Fibroblast of peridontal ligament (primary cell): ENCODE measurements at regions not wholly inside any gene's neighbourhood (a gene's known extent, or its start where the extent isn't known, plus 50 kb on each side); places are given as distances from the start of the nearest gene placed in this dataset.

ENCODE experiments used
- DNase-seq: peaks from one replicate; pipeline ENCODE4 v3.0.0-alpha.2; 2010; ENCODE audit errors: extremely low read depth

DNA sequence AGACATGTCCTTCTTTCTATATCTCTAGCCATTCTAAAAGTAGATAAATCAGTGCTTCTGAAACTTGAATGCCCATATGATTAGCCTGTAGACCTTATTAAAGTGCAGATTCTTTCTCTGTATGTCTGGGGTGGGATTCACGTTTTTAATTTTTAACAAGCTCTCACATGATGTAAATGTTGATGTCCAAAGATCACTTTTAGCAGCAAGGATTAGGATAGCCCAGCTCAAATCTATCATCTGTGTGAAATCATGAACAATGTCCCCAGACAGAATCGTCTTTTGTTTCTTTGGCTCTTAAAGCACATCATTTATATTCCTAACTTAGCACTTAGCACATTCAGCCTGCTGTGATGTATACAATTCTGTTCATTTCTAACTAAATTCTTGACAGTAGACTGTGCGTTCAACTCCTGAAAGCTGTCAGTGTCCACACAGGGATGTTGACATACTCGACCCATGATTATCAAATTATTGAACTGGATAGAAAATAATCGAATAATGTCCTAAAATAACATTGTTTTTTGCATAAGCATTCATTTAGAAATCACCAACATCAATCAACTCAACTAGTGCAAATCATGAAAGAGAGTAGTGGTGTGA lies 102.1 kb upstream of the MLIP start:
- no peak for DNase-seq

GRCh38 chr6:54010340-54011276 lies 100.6 kb upstream of the MLIP start:
- DNase-seq: peak; percentile 78

- no peak for DNase-seq
Observed at GRCh38 chr6:54011277-54011648, 100.0 kb upstream of the MLIP start.

DNA sequence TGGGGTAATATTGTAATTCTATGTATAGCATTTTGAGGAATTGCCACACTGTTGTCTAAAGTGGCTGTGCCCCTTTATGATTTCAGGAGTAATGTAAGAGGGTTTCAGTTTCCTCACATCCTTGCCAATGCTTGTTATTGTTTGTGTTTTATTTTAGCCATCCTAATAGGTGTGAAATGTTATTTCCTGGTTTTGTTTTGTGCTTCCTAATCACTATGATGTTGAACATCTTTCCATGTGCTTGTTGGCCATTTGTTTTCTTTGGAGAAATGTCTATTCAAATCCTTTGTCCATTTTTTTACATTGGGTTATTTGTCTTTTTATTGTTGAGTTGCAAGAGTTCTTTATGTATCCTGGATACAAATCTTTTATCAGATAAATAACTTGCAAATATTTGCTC lies 97.3 kb upstream of the MLIP start:
- DNase-seq: no peak

- no peak for DNase-seq
Observed at GRCh38 chr6:54014440-54014839, 96.8 kb upstream of the MLIP start.

GRCh38 chr6:54017877-54018276 lies 93.4 kb upstream of the MLIP start:
- DNase-seq: no peak

- DNase-seq: no peak
Observed at GRCh38 chr6:54018722-54019121, 92.5 kb upstream of the MLIP start.

DNA sequence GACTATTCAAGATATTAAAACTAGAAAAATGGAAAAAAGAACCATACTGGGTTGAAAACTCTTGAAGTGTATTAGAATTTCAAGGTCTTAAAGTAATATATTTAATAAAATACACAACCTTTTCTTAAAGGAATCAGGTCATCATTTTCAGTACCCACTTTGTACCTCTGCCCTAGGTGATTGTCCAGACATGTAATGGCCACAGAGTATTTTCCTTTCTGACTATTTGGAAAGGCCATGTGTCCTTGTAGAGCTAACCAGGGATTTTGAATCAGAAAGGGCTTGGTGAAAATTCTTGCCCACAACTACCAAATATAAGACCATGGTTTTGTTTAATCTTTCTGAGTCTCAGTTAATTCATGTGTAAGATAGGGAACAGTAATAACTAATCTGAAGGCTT lies 91.4 kb upstream of the MLIP start:
- no peak for DNase-seq

DNA sequence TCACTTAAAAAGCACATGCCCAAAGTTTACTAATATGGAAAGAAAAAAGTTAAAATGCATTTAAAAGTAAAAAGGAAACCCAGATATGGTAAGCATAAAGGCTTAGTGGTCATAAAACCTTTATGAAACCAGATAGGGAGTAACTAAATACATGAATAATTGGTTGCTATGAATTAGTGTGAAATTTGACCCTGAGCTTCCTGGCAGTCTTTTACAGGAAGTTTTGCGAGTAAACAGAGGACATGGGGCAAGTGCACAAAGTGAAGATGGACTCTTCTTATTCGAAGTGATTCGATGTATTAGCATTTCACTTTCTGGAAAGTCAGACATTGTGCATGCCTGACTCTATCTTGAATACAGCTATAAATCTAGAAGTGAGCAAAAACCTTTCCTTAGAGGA lies 90.9 kb upstream of the MLIP start:
- DNase-seq: no peak

GRCh38 chr6:54026652-54027400 lies 84.4 kb upstream of the MLIP start:
- DNase-seq: no peak

DNA sequence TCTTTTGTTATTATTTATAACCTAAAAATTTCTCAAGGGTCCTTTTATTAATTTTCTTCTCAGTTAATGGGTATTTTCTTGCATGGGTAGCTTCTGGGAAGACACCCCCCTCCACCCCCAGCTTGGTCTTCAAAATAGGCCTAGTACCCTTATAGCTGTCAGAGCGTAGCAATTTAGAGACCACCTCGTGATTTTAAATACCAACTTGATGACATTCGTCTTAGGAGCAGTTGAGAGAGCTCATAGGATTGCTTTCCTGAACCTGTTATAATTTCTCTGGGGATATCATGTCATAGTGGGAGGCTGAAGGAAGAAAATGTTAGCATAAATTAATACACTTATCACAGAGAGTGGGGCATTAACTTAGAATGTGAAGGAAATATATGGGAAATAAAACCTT lies 83.1 kb upstream of the MLIP start:
- DNase-seq: no peak

- no peak for DNase-seq
Observed at GRCh38 chr6:54029187-54029586, 82.1 kb upstream of the MLIP start.

DNA sequence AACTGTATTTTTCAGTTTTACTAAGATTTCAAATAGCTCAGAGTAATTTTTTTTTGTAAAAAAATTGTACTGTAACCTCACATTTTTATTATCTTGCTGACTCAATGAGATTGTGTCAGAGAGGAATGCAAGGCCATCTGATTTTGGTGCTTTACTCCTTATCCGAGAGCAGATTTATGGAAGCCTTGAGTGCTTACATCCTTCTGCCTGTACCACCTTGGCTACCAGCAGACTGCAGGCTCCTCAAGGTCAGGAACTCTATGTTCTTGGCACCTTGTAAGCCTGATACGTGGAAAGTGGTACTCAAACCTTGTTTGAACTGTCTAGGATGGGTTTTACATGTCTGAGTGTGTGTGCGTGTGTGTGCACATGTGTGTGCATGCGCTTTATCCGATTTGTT lies 80.1 kb upstream of the MLIP start:
- no peak for DNase-seq

- peak; percentile 15 for DNase-seq
Observed at GRCh38 chr6:54037277-54037779, 73.9 kb upstream of the MLIP start.

GRCh38 chr6:54040545-54040944 lies 70.7 kb upstream of the MLIP start:
- no peak for DNase-seq

- no peak for DNase-seq
Observed at GRCh38 chr6:54041239-54041638, 70.0 kb upstream of the MLIP start.

- no peak for DNase-seq
Observed at GRCh38 chr6:54043360-54043759, 67.9 kb upstream of the MLIP start.

DNA sequence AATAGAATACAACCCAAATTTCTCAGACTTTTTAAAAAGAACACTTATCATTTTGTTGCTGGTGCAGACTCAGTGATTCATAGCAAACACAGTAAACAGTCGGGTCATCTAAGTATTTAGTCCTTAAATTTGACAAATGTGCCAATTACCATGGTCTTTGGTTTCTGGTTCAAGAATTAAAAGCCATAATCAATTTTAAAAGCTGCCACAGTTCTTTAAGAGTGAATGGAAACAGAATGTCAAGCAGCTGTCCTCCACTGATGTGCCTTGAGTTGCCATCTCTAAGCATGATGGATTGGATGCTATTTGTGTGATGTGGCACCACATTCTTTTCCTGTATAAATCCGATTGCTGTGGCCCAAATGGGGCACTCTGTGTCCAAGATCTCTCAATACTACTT lies 67.2 kb upstream of the MLIP start:
- no peak for DNase-seq

- no peak for DNase-seq
Observed at GRCh38 chr6:54048782-54049181, 62.5 kb upstream of the MLIP start.

DNA sequence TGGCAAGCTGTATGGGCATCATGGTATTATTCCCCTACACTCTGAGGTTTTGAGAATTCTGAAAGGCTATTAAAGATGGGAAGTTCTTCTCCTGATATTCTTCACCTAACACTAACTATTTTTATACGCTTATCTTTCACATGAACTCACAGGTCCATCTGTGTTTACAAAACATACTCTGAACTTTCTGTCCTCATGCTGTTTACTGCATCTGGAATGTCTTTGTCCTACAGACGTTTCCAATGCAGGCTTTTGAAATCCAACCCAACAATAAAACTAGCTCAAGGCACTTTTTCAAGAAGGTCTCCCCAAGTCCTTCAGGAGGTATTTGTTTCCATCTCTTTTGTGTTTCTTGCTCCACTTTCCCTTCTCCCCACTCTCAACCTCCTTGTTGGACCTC lies 60.5 kb upstream of the MLIP start:
- DNase-seq: no peak

DNA sequence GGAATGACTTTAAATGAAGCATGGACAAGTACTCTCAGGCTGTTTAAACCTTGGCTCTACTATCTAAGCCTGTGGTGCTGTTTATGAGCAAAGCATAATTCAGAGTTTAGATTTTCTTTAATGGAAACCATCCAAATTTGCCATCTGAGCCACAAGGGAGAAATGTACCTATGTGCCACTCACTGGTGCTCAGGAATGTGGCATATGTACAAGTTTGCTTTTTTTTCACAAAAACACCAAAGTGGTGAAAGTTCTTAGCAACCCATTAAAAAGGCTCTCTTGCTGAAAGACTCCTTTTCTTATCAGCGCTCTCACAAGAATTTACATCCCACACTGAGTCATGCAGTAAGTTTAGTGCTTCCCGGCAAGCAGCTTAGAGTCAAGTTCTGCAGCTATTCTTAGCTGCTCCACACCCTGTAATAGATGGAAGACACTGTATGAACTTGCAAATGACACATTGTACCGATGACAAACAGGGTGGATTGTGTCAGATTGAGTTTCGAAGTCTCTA lies 57.3 kb upstream of the MLIP start:
- DNase-seq: peak; percentile 83

DNA sequence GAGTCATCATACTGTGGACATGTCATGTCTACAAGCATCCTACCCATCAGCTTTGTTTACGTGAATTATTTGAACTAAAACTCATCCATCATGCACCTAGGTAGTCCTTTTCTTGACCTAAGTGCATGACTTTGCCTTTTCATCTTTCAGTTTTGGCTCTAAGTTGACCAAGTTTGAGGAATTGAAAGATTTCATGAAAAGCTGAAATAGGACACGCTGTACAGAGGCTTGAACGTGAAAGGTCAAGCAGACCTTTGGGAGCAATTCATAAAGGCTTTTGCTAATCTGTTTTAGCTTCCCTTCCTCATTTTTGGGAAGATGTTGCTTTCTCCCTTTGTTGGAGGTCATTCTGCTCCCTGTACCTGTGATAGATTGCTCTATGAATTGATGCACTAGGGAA lies 55.1 kb upstream of the MLIP start:
- no peak for DNase-seq
